Esophagus muscularis mucosa (tissue), 4 donors: ENCODE measurements at regions not wholly inside any gene's neighbourhood (a gene's known extent, or its start where the extent isn't known, plus 50 kb on each side); places are given as distances from the start of the nearest gene placed in this dataset.

Experiments used
- DNase-seq: peaks from one replicate; pipeline ENCODE4 v3.0.0-alpha.2; 2017; ENCODE audit errors: extremely low spot score
- H3K27ac ChIP-seq, 4 donors: fragments of 200-600 bp; sonication (generic); replicated peaks in 1 of 4; 1 replicate in 3 of 4; 2 replicates in 1 of 4; pipeline ENCODE4 v1.5.1; 2016 to 2019; ENCODE audit warnings: mild to moderate bottlenecking in 1 of 4
- H3K27me3 ChIP-seq, 4 donors: fragments of 200-600 bp; sonication (generic); one replicate each; pipeline versions ENCODE4 v1.5.1 to v1.6.0; 2016 to 2019
- H3K36me3 ChIP-seq, 4 donors: fragments of 200-600 bp; sonication (generic); one replicate each; pipeline ENCODE4 v1.5.1; 2016 to 2019
- H3K4me1 ChIP-seq, 4 donors: fragments of 200-600 bp; sonication (generic); one replicate each; pipeline ENCODE4 v1.5.1; 2016 to 2019
- H3K4me3 ChIP-seq, 4 donors: fragments of 200-600 bp; sonication (generic); 1 replicate in 2 of 4; 2 replicates in 2 of 4; pipeline ENCODE4 v1.5.1; 2016 to 2019; ENCODE audit warnings: mild to moderate bottlenecking in 4 of 4, moderate library complexity in 1 of 4
- H3K9me3 ChIP-seq, 4 donors: fragments of 200-600 bp; sonication (generic); 1 replicate in 3 of 4; 2 replicates in 1 of 4; pipeline ENCODE4 v1.5.1; 2016 to 2019
- EP300 ChIP-seq: sonication (generic); formaldehyde crosslinking; IDR thresholded peaks from one replicate; pipeline ENCODE4 v1.6.1; 2017; ENCODE audit warnings: antibody characterized with exemption
- POLR2A ChIP-seq: fragments of 450-650 bp; IDR thresholded peaks from one replicate; pipeline ENCODE4 v1.6.1; 2017; ENCODE audit warnings: antibody characterized with exemption, moderate library complexity, mild to moderate bottlenecking, low read depth
- POLR2AphosphoS5 ChIP-seq, 2 donors: sonication (generic); formaldehyde crosslinking; IDR thresholded peaks; one replicate each; pipeline ENCODE4 v1.6.1; 2017; ENCODE audit warnings: antibody characterized with exemption in 2 of 2
- WGBS: methylation state at CpG from one replicate; pipeline ENCODE4 v1.1.5; 2018; 5-methylcytosine and 5-hydroxymethylcytosine counted together
- intact Hi-C: fragments of 100-400 bp; cut with DNase I; formaldehyde crosslinking; loops from one replicate; pipeline ENCODE4 v1.15.1; 2023
- TF ChIP-seq, protein P1 (sequence below), 3 experiments: fragments of 200-600 bp in 2 of 3; fragments of 450-650 bp in 1 of 3; sonication (generic) in 2 of 3; IDR thresholded peaks; one replicate each; pipeline ENCODE4 v1.5.1; 2017 to 2019; ENCODE audit warnings: antibody characterized with exemption in 3 of 3, mild to moderate bottlenecking in 2 of 3, moderate library complexity in 1 of 3

DNA sequence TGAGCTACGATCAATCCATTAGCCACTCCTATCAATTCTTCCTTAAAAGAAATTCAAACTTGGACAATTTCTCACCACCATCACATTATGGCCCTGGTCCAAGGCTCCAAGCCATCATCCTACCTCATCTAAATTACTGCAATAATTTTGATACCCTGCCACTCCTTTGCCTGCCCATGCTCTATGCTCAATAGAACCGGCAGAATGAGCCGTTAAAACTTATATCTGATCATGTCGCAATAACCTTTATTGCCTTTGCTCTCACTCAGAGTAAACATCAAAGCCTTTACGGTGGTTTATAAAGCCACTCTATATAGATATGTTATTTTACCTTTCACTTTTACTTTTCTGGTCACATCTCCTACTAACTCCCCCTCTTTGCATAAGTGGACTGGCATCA is 2392.1 kb upstream of the RAG2 start:
- TF ChIP-seq POLR2AphosphoS5 (IDR thresholded peaks at IDR 0.05), result no peak
- no peak for TF ChIP-seq EP300
- TF ChIP-seq POLR2A, result no peak
- TF ChIP-seq, protein P1, sequence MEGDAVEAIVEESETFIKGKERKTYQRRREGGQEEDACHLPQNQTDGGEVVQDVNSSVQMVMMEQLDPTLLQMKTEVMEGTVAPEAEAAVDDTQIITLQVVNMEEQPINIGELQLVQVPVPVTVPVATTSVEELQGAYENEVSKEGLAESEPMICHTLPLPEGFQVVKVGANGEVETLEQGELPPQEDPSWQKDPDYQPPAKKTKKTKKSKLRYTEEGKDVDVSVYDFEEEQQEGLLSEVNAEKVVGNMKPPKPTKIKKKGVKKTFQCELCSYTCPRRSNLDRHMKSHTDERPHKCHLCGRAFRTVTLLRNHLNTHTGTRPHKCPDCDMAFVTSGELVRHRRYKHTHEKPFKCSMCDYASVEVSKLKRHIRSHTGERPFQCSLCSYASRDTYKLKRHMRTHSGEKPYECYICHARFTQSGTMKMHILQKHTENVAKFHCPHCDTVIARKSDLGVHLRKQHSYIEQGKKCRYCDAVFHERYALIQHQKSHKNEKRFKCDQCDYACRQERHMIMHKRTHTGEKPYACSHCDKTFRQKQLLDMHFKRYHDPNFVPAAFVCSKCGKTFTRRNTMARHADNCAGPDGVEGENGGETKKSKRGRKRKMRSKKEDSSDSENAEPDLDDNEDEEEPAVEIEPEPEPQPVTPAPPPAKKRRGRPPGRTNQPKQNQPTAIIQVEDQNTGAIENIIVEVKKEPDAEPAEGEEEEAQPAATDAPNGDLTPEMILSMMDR (IDR thresholded peaks at IDR 0.05), result no peak
- no peaks in the 10 kb centered on the region for H3K9me3 ChIP-seq
- H3K36me3 ChIP-seq, result no peaks in the 10 kb centered on the region
- no peak for DNase-seq
- H3K4me1 ChIP-seq, result no peaks in the 10 kb centered on the region
- no peak overlapping the region for H3K4me3 ChIP-seq
- no peak overlapping the region for H3K27ac ChIP-seq
- WGBS, result 69% methylated on average over 5 of the region's 5 CpGs
- intact Hi-C loops, result no loop called here
- no peaks in the 10 kb centered on the region for H3K27me3 ChIP-seq

DNA sequence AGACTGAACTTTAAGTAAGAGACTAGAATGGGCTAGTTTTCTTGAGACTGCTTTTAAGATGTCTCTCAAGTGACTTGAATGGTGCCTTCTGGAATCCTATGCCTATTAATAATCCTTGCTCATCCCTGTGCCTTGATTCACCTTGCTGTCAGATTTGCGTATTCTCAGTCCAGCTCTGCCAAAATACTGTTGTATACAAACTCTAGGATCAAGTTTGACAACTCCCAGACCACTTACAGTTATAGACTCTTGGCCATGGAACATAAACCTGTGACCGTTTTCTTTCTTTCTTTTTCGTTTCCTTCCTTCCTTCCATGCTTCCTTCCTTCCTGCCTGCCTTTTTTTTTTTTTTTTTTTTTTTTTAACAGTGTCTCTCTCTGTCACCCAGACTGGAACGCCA is 2390.9 kb upstream of the RAG2 start:
- Histone ChIP-seq H3K36me3 (no peaks in the 10 kb centered on the region), H3K4me1 (no peaks in the 10 kb centered on the region), H3K4me3 (no peak overlapping the region), H3K27me3 (no peaks in the 10 kb centered on the region), H3K9me3 (peaks cover 0 to 7% (median 0%) of the 10 kb centered on the region in 4 donors), H3K27ac (no peak overlapping the region)
- intact Hi-C loops, result no loop called here
- TF ChIP-seq, protein P1 (IDR thresholded peaks at IDR 0.05), result no peak
- TF ChIP-seq EP300 (no peak), POLR2A (no peak), POLR2AphosphoS5 (IDR thresholded peaks at IDR 0.05) (no peak)
- 45% methylated on average over 3 of the region's 4 CpGs for WGBS
- DNase-seq, result no peak

DNA sequence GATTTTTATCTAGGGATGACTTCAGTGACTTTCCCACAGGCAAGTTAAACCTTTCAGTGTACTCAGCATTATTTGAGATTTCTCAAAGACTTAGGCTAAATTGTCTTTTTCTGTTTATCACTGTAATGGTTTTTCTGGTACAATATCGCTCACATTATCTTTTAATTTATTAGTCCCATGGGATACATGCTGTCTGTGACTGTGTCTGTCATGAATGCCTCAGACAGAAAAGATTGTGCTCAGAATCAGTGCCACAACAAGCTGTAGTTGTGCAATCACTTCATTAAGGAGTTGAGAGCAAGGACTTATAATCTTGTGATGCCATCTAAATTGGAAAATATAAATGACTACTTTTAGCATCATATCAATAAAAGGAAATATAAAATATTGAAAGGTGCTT is 2374.2 kb upstream of the RAG2 start:
- no peaks in the 10 kb centered on the region for H3K9me3 ChIP-seq
- 76% methylated on average over 1 of the region's 1 CpG for WGBS
- intact Hi-C loops, result no loop called here
- DNase-seq, result no peak
- H3K4me1 ChIP-seq, result no peaks in the 10 kb centered on the region
- H3K36me3 ChIP-seq, result no peaks in the 10 kb centered on the region
- no peaks in the 10 kb centered on the region for H3K27me3 ChIP-seq
- TF ChIP-seq POLR2A (no peak), EP300 (no peak), POLR2AphosphoS5 (IDR thresholded peaks at IDR 0.05) (no peak)
- TF ChIP-seq, protein P1 (IDR thresholded peaks at IDR 0.05), result no peak
- no peak overlapping the region for H3K27ac ChIP-seq
- H3K4me3 ChIP-seq, result no peak overlapping the region

DNA sequence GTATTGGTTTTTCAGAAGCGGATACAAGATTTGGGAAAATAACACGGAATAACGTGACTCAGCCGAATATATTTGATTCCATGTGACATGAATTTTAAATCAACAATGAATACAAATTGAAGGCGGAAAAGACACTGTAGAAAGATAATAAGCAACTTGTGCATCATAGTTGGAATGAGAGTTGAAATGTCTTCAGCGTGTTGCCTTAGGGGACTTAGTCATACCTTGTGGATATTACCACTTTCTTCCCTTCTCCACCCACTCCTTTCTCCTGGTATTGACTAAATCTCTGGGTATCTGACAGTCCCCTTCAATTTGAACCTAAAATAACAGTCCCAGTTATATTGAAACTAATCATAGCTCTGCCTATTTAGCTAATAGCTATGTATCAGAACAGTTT is 2373.1 kb upstream of the RAG2 start:
- Histone ChIP-seq H3K27ac (no peak overlapping the region), H3K9me3 (no peaks in the 10 kb centered on the region), H3K4me3 (no peak overlapping the region), H3K27me3 (no peaks in the 10 kb centered on the region), H3K4me1 (no peaks in the 10 kb centered on the region), H3K36me3 (no peaks in the 10 kb centered on the region)
- no peak for DNase-seq
- intact Hi-C loops, result no loop called here
- no peak for TF ChIP-seq POLR2AphosphoS5 (IDR thresholded peaks at IDR 0.05)
- TF ChIP-seq EP300, result no peak
- TF ChIP-seq POLR2A, result no peak
- TF ChIP-seq, protein P1 (IDR thresholded peaks at IDR 0.05), result no peak
- 91% methylated on average over 6 of the region's 6 CpGs for WGBS

DNA sequence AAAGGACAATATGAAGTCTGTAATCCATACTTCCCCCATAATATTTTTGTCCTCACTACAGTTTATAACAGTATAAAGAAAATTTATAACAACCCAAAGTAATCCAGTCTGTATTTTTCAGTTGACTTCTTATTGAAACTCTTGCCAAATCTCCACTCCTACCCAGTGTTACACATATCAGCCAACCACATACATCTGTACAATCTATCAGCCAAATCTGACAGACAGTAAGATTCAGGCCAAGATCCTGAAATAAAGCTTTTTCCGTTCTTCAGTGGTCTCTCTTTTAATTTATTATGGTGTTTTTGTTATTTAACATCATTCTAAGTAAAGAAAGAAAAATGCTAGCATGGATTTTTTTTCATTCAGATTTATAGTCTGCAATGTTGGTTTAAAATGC is 2370.9 kb upstream of the RAG2 start:
- no peaks in the 10 kb centered on the region for H3K36me3 ChIP-seq
- H3K9me3 ChIP-seq, result no peaks in the 10 kb centered on the region
- no peak overlapping the region for H3K4me3 ChIP-seq
- intact Hi-C loops, result no loop called here
- no peak overlapping the region for H3K27ac ChIP-seq
- no peaks in the 10 kb centered on the region for H3K4me1 ChIP-seq
- no peaks in the 10 kb centered on the region for H3K27me3 ChIP-seq
- WGBS, result 0% methylated on average over 1 of the region's 1 CpG
- no peak for DNase-seq
- TF ChIP-seq EP300 (no peak), POLR2AphosphoS5 (IDR thresholded peaks at IDR 0.05) (no peak)
